ENCODE measurements at regions not wholly inside any gene's neighbourhood (a gene's known extent, or its start where the extent isn't known, plus 50 kb on each side); places are given as distances from the start of the nearest gene placed in this dataset.

- TF ChIP-seq CTCF (IDR thresholded peaks at IDR 0.05) (no peak), POLR2A (IDR thresholded peaks at IDR 0.05) (no peak)
These were observed 75.0 kb upstream of the TRIO start for GRCh38 chr5:14068136-14068535.

Data from thyroid gland (tissue), 4 donors.